ENCODE measurements at regions not wholly inside any gene's neighbourhood (a gene's known extent, or its start where the extent isn't known, plus 50 kb on each side); places are given as distances from the start of the nearest gene placed in this dataset.

DNA sequence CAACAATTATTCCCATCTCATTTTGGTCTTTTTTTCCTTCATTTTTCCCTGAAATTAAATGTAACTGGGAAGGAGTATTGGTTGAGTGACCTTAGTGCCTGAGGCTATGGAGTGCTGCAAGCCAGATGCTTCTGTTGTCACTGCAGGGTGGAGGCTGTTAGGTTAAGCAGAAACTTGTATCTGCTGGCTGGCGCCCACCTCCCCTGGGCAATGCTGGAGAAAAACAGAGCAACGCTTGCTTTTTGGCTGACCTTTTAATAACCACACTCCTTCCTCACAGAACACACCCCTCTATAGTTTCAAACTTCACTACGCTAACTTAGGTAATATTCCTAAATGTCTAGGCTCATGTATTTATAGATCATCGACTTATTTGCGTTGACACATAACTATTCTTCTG is 583.5 kb upstream of the NOVA1 start:
- no peak for TF ChIP-seq YY1 (IDR thresholded peaks at IDR 0.05; ENCODE audit: insufficient read depth, insufficient read length)
- TF ChIP-seq ZNF274 (IDR thresholded peaks at IDR 0.05; ENCODE audit: low read depth, low read length), result no peak
- TF ChIP-seq SUZ12 (IDR thresholded peaks at IDR 0.05; ENCODE audit: extremely low read depth, insufficient read depth, insufficient read length), result no peak
